ENCODE measurements at regions not wholly inside any gene's neighbourhood (a gene's known extent, or its start where the extent isn't known, plus 50 kb on each side); places are given as distances from the start of the nearest gene placed in this dataset.

- DNase-seq = no peak
Observed at GRCh38 chr2:41943159-41943558, 104.7 kb upstream of the PKDCC start.

GRCh38 chr2:41944220-41944880 is 103.5 kb upstream of the PKDCC start:
- no peak for DNase-seq

- no peak for DNase-seq
Observed at GRCh38 chr2:41947701-41948396, 100.0 kb upstream of the PKDCC start.

GRCh38 chr2:41948397-41948763 is 99.4 kb upstream of the PKDCC start:
- no peak for DNase-seq

- DNase-seq = no peak
Observed at GRCh38 chr2:41949091-41949882, 98.5 kb upstream of the PKDCC start.

- DNase-seq = no peak
Observed at GRCh38 chr2:41949883-41950665, 97.7 kb upstream of the PKDCC start.

- no peak for DNase-seq
Observed at GRCh38 chr2:41950666-41950960, 97.2 kb upstream of the PKDCC start.

GRCh38 chr2:41954304-41955291 is 93.2 kb upstream of the PKDCC start:
- no peak for DNase-seq

- DNase-seq = no peak
Observed at GRCh38 chr2:41955316-41956043, 92.3 kb upstream of the PKDCC start.

GRCh38 chr2:41957431-41957830 is 90.4 kb upstream of the PKDCC start:
- no peak for DNase-seq

GRCh38 chr2:41958251-41958650 is 89.6 kb upstream of the PKDCC start:
- DNase-seq = no peak

- no peak for DNase-seq
Observed at GRCh38 chr2:41958775-41959174, 89.0 kb upstream of the PKDCC start.

- DNase-seq = no peak
Observed at GRCh38 chr2:41959760-41960159, 88.1 kb upstream of the PKDCC start.

GRCh38 chr2:41962922-41963622 is 84.7 kb upstream of the PKDCC start:
- no peak for DNase-seq

- no peak for DNase-seq
Observed at GRCh38 chr2:41963661-41964525, 83.9 kb upstream of the PKDCC start.

GRCh38 chr2:41965173-41965908 is 82.5 kb upstream of the PKDCC start:
- DNase-seq = no peak

GRCh38 chr2:41965909-41966295 is 81.9 kb upstream of the PKDCC start:
- DNase-seq = no peak

- no peak for DNase-seq
Observed at GRCh38 chr2:41966431-41966893, 81.4 kb upstream of the PKDCC start.

- no peak for DNase-seq
Observed at GRCh38 chr2:41966920-41967319, 80.9 kb upstream of the PKDCC start.

All from CD4-positive, alpha-beta T cell treated with Interleukin-17A for 4 hours (primary cell).